C4-2B (cell line): ENCODE measurements at regions not wholly inside any gene's neighbourhood (a gene's known extent, or its start where the extent isn't known, plus 50 kb on each side); places are given as distances from the start of the nearest gene placed in this dataset.
"Not testable (repeated sequence)": the region's sequence is repeated elsewhere in the genome, so short reads cannot be mapped to it uniquely, and the experiment has no call there.

Source experiments
- H3K27ac ChIP-seq: fragments of 450-650 bp; 2 replicates; pipeline ENCODE4 v1.5.1; 2017
- CTCF ChIP-seq: fragments of 450-650 bp; conservative IDR thresholded peaks from 2 replicates; pipeline ENCODE4 v1.5.1; 2017; ENCODE audit warnings: mild to moderate bottlenecking
- ZFX ChIP-seq: fragments of 450-650 bp; IDR thresholded peaks from 2 replicates; pipeline ENCODE4 v1.6.1; 2017

- H3K27ac ChIP-seq, result no peak overlapping the region; the same call in 1 of the 2 replicates
- TF ChIP-seq ZFX (no peak), CTCF (no peak)
These were observed 202.9 kb upstream of the PROK2 start for GRCh38 chr3:71987828-71988227.

GRCh38 chr3:71987089-71987735 is 202.3 kb upstream of the PROK2 start:
- peak; percentile 46 for TF ChIP-seq CTCF
- TF ChIP-seq ZFX, result no peak
- H3K27ac ChIP-seq, result no peak overlapping the region; the same call in 1 of the 2 replicates

GRCh38 chr3:71986606-71987005 is 201.7 kb upstream of the PROK2 start:
- H3K27ac ChIP-seq, result no peak overlapping the region
- no peak for TF ChIP-seq CTCF
- TF ChIP-seq ZFX, result no peak

- TF ChIP-seq CTCF (no peak), ZFX (no peak)
- H3K27ac ChIP-seq, result no peak overlapping the region
These were observed 200.1 kb upstream of the PROK2 start for GRCh38 chr3:71984843-71985613.

GRCh38 chr3:71983694-71984093 is 198.7 kb upstream of the PROK2 start:
- no peak for TF ChIP-seq CTCF
- no peak for TF ChIP-seq ZFX
- H3K27ac ChIP-seq, result no peak overlapping the region

GRCh38 chr3:71982506-71983258 is 197.7 kb upstream of the PROK2 start:
- H3K27ac ChIP-seq, result not testable (repeated sequence)

- TF ChIP-seq CTCF (no peak), ZFX (no peak)
- no peak overlapping the region for H3K27ac ChIP-seq
These were observed 194.2 kb upstream of the PROK2 start for GRCh38 chr3:71979175-71979574.
